GM12878 (cell line): ENCODE measurements at regions not wholly inside any gene's neighbourhood (a gene's known extent, or its start where the extent isn't known, plus 50 kb on each side); places are given as distances from the start of the nearest gene placed in this dataset.

ENCODE experiments used
- ATAC-seq: fragments of 200-7000 bp; cut with Tn5 transposase; 3 replicates; pipeline ENCODE4 v1.9.1; 2020; ENCODE audit warnings: mild to moderate bottlenecking, moderate library complexity
- BruUV-seq: library from RNA; stranded (reverse); fragments of 400-500 nt; replicated peaks from 2 replicates; lab custom pipeline; 2021; lab: Mats Ljungman, UMichigan
- CTCF ChIA-PET: fragments of 300-600 bp; sonication (Branson Sonifier 250); formaldehyde crosslinking; extraction: SDS; loops from one replicate; lab custom pipeline; 2021; ENCODE audit warnings: inconsistent platforms; lab: Yijun Ruan, JAX
- POLR2A ChIA-PET: fragments of 350-600 bp; formaldehyde crosslinking; extraction: SDS; loops from one replicate; lab custom pipeline; 2021; ENCODE audit warnings: inconsistent platforms; lab: Charles Lee
- RAD21 ChIA-PET: fragments of 300-600 bp; sonication (Branson Sonifier 250); formaldehyde crosslinking; loops from one replicate; lab custom pipeline; 2023; ENCODE audit warnings: antibody characterized with exemption; ENCODE audit not compliant: unreplicated experiment; lab: Charles Lee
- SMC1A ChIA-PET: fragments of 300-600 bp; sonication (Branson Sonifier 250); formaldehyde crosslinking; loops from one replicate; lab custom pipeline; 2023; ENCODE audit not compliant: unreplicated experiment, uncharacterized antibody; lab: Charles Lee
- DNase-seq: peaks from one replicate; pipeline ENCODE4 v3.0.0-alpha.2; 2011; ENCODE audit warnings: low read depth, low spot score
- FAIRE-seq: peaks from 3 replicates; lab custom pipeline; 2011; peaks lifted over from hg19 to GRCh38; lab: Jason Lieb, UNC
- H2AFZ ChIP-seq: 2 replicates; pipeline ENCODE4 v1.6.0; 2011; ENCODE audit warnings: low read depth, low read length, control low read depth; ENCODE audit not compliant: control insufficient read depth
- H3K27ac ChIP-seq: 2 replicates; pipeline ENCODE4 v1.5.1; 2011; ENCODE audit warnings: control low read depth; ENCODE audit not compliant: control insufficient read depth, insufficient read depth
- H3K27me3 ChIP-seq, 2 experiments: replicated peaks in 1 of 2; 2 replicates each; pipeline versions ENCODE4 v1.6.0 to v1.6.1; 2011; ENCODE audit warnings: low read length in 1 of 2; ENCODE audit not compliant: control insufficient read depth in 2 of 2, insufficient read depth in 2 of 2
- H3K36me3 ChIP-seq, 2 experiments: 2 replicates each; pipeline ENCODE4 v1.5.1; 2011; ENCODE audit warnings: low read length in 1 of 2; ENCODE audit not compliant: control insufficient read depth in 2 of 2, insufficient read depth in 2 of 2
- H3K4me1 ChIP-seq: 2 replicates; pipeline ENCODE4 v1.6.1; 2011; ENCODE audit warnings: mild to moderate bottlenecking, low read length, moderate library complexity, mixed read lengths; ENCODE audit not compliant: control insufficient read depth, insufficient read depth
- H3K4me2 ChIP-seq: 2 replicates; pipeline ENCODE4 v1.6.0; 2011; ENCODE audit warnings: control low read depth; ENCODE audit not compliant: control insufficient read depth, insufficient read depth
- H3K4me3 ChIP-seq: fragments of 200-600 bp; sonication (generic); 2 replicates; pipeline ENCODE4 v1.5.1; 2016
- H3K79me2 ChIP-seq: 2 replicates; pipeline ENCODE4 v1.6.0; 2011; ENCODE audit warnings: low read length; ENCODE audit not compliant: control insufficient read depth, insufficient read depth
- H3K9ac ChIP-seq: 2 replicates; pipeline ENCODE4 v1.8.0; 2011; ENCODE audit warnings: low read length, control low read depth, mixed read lengths; ENCODE audit not compliant: control insufficient read depth, insufficient read depth
- H3K9me3 ChIP-seq: replicated peaks from 3 replicates; pipeline ENCODE4 v1.5.1; 2011; ENCODE audit warnings: mild to moderate bottlenecking, low read length; ENCODE audit not compliant: control insufficient read depth, insufficient read depth
- H4K20me1 ChIP-seq: 2 replicates; pipeline ENCODE4 v1.6.0; 2011; ENCODE audit not compliant: control insufficient read depth, insufficient read depth
- BMI1 ChIP-seq: fragments of 450-650 bp; IDR thresholded peaks from 2 replicates; pipeline ENCODE4 v1.6.1; 2016; ENCODE audit warnings: mild to moderate bottlenecking, moderate library complexity, borderline replicate concordance
- CTCF ChIP-seq, 3 experiments: IDR thresholded peaks in 2 of 3; conservative IDR thresholded peaks in 1 of 3; 2 replicates each; pipeline ENCODE4 v1.5.1; 2011; ENCODE audit warnings: low read depth in 3 of 3, low read length in 3 of 3, mild to moderate bottlenecking in 3 of 3, control low read depth in 2 of 3, moderate library complexity in 2 of 3, inconsistent platforms in 1 of 3, mixed read lengths in 1 of 3; ENCODE audit not compliant: control insufficient read depth in 2 of 3, insufficient read depth in 1 of 3; ENCODE audit errors: extremely low read depth in 1 of 3
- EZH2 ChIP-seq: IDR thresholded peaks from 2 replicates; pipeline ENCODE4 v1.6.1; 2012; ENCODE audit warnings: low read depth, mild to moderate bottlenecking, control low read depth, inconsistent platforms, low read length, borderline replicate concordance; ENCODE audit not compliant: control insufficient read depth
- FOXK2 ChIP-seq: fragments of 450-650 bp; IDR thresholded peaks from 2 replicates; pipeline ENCODE4 v1.6.1; 2017; ENCODE audit warnings: mild to moderate bottlenecking, moderate library complexity
- MYB ChIP-seq: fragments of 150-350 bp; IDR thresholded peaks from 2 replicates; pipeline ENCODE4 v1.6.1; 2014; ENCODE audit warnings: mild to moderate bottlenecking, low read depth, low read length, borderline replicate concordance
- SUZ12 ChIP-seq: fragments of 200-600 bp; sonication (generic); IDR thresholded peaks from one replicate; pipeline ENCODE4 v1.6.1; 2018; ENCODE audit warnings: antibody characterized with exemption, mild to moderate bottlenecking; ENCODE audit not compliant: unreplicated experiment
- ZBTB4 ChIP-seq: fragments of 450-650 bp; formaldehyde crosslinking; IDR thresholded peaks from 2 replicates; pipeline ENCODE4 v1.4.0; 2022; ENCODE audit warnings: mild to moderate bottlenecking, moderate library complexity
- ZNF217 ChIP-seq: fragments of 450-650 bp; IDR thresholded peaks from 2 replicates; pipeline ENCODE4 v1.6.1; 2017; ENCODE audit warnings: antibody characterized with exemption, mild to moderate bottlenecking
- ZNF24 ChIP-seq: fragments of 450-650 bp; IDR thresholded peaks from 2 replicates; pipeline ENCODE4 v1.6.1; 2017; ENCODE audit warnings: antibody characterized with exemption, mild to moderate bottlenecking
- WGBS: methylation state at CpG from one replicate; pipeline ENCODE4 v1.1.6; 2016; ENCODE audit warnings: low lambda C conversion rate; ENCODE audit not compliant: insufficient replicate concordance, insufficient coverage; ENCODE audit errors: missing lambda C conversion rate; 5-methylcytosine and 5-hydroxymethylcytosine counted together
- in situ Hi-C: fragments of 300-500 bp; cut with MboI; formaldehyde crosslinking; loops from 9 replicates; pipeline ENCODE4 v1.14.3; 2018; ENCODE audit warnings: mixed read lengths
- intact Hi-C: fragments of 100-400 bp; cut with micrococcal nuclease; formaldehyde crosslinking; loops from one replicate; pipeline ENCODE4 v1.14.2; 2022; ENCODE audit not compliant: unreplicated experiment
- TF ChIP-seq, protein P1 (sequence below): fragments of 450-650 bp; IDR thresholded peaks from 2 replicates; pipeline ENCODE4 v1.6.1; 2017; ENCODE audit warnings: low read depth, mild to moderate bottlenecking, moderate library complexity
- TF ChIP-seq, protein P2 (sequence below): fragments of 450-650 bp; IDR thresholded peaks from 2 replicates; pipeline ENCODE4 v1.6.1; 2017; ENCODE audit warnings: borderline replicate concordance

DNA sequence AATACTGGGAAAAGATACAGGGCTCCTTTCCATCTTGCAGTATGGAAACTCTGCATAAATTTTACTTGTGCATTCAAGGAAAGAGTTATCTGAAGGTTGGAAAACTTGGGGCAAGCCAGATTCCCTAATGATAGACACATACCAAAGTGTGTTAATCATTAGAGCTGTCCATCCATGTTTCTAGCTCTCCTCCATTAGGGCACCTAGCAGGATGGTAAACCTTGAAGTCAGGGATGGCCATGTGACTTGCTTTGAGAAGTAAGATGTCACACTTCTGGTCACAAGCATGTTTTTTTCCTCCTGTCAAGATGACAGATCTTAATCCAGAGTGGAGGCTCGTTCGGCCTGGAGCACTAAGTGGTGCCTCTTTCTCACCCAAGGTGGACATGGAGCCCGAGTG lies 241.9 kb upstream of the RUNX1 start:
- Histone ChIP-seq H3K79me2 (no peaks in the 10 kb centered on the region), H3K27me3 (no peaks in the 10 kb centered on the region), H3K9me3 (no peaks in the 10 kb centered on the region; the same call in 2 of the 3 replicates), H3K4me2 (no peak overlapping the region), H3K27ac (no peak overlapping the region), H2AFZ (no peak overlapping the region), H3K4me3 (no peak overlapping the region), H3K36me3 (no peaks in the 10 kb centered on the region), H3K4me1 (no peaks in the 10 kb centered on the region), H3K9ac (no peak overlapping the region), H4K20me1 (no peaks in the 10 kb centered on the region)
- ChIA-PET SMC1A (no interaction called here), CTCF (no interaction called here), POLR2A (interaction anchor here (0.5 kb wide), 1 partner anchor 1078 kb away, joined by 3 read pairs; no protein-coding TSS in a partner anchor), RAD21 (no interaction called here)
- DNase-seq (no peak), ATAC-seq (no peak), FAIRE-seq (no peak)
- BruUV-seq, result no TSS peak
- TF ChIP-seq ZNF217 (no peak), ZNF24 (no peak), ZBTB4 (no peak), CTCF (IDR thresholded peaks at IDR 0.05 in 2 of 3, conservative IDR thresholded peaks at IDR 0.05 in 1 of 3; ENCODE audit: control insufficient read depth in 2 of 3, extremely low read depth in 1 of 3, insufficient read depth in 1 of 3, low read depth in 3 of 3, low read length in 3 of 3) (no peak), MYB (no peak), EZH2 (no peak), SUZ12 (no peak), BMI1 (no peak), FOXK2 (no peak)
- TF ChIP-seq, protein P1, sequence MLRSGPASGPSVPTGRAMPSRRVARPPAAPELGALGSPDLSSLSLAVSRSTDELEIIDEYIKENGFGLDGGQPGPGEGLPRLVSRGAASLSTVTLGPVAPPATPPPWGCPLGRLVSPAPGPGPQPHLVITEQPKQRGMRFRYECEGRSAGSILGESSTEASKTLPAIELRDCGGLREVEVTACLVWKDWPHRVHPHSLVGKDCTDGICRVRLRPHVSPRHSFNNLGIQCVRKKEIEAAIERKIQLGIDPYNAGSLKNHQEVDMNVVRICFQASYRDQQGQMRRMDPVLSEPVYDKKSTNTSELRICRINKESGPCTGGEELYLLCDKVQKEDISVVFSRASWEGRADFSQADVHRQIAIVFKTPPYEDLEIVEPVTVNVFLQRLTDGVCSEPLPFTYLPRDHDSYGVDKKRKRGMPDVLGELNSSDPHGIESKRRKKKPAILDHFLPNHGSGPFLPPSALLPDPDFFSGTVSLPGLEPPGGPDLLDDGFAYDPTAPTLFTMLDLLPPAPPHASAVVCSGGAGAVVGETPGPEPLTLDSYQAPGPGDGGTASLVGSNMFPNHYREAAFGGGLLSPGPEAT, result no peak
- TF ChIP-seq, protein P2, sequence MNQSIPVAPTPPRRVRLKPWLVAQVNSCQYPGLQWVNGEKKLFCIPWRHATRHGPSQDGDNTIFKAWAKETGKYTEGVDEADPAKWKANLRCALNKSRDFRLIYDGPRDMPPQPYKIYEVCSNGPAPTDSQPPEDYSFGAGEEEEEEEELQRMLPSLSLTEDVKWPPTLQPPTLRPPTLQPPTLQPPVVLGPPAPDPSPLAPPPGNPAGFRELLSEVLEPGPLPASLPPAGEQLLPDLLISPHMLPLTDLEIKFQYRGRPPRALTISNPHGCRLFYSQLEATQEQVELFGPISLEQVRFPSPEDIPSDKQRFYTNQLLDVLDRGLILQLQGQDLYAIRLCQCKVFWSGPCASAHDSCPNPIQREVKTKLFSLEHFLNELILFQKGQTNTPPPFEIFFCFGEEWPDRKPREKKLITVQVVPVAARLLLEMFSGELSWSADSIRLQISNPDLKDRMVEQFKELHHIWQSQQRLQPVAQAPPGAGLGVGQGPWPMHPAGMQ, result no peak
- 0% methylated on average over 3 of the region's 3 CpGs for WGBS
- in situ Hi-C loops, result no loop called here
- intact Hi-C loops, result no loop called here
